WTC11 (cell line): ENCODE measurements at regions not wholly inside any gene's neighbourhood (a gene's known extent, or its start where the extent isn't known, plus 50 kb on each side); places are given as distances from the start of the nearest gene placed in this dataset.

Experiments used
- ATAC-seq: fragments of 200-7000 bp; cut with Tn5 transposase; 2 replicates; pipeline ENCODE4 v1.10.0; 2021; ENCODE audit warnings: mild to moderate bottlenecking, moderate library complexity
- CTCF ChIA-PET: fragments of 300-600 bp; sonication (Branson Sonifier 250); formaldehyde crosslinking; loops from one replicate; lab custom pipeline; 2021; ENCODE audit warnings: antibody characterized with exemption; lab: Charles Lee
- POLR2A ChIA-PET: fragments of 350-600 bp; sonication (Branson Sonifier 250); formaldehyde crosslinking; loops from one replicate; lab custom pipeline; 2021; ENCODE audit warnings: antibody characterized with exemption; lab: Charles Lee
- DNase-seq: peaks from one replicate; pipeline ENCODE4 v3.0.0; 2021; ENCODE audit warnings: low spot score
- H3K27ac Mint-ChIP-seq: 2 replicates; pipeline ENCODE4 v1.8.0; 2021; ENCODE audit warnings: mixed read lengths
- H3K27me3 Mint-ChIP-seq: 2 replicates; pipeline ENCODE4 v1.8.0; 2021; ENCODE audit warnings: low read depth, mild to moderate bottlenecking, moderate library complexity, mixed read lengths
- H3K36me3 Mint-ChIP-seq: 2 replicates; pipeline ENCODE4 v1.8.0; 2021; ENCODE audit warnings: mixed read lengths
- H3K4me1 Mint-ChIP-seq: 2 replicates; pipeline ENCODE4 v1.8.0; 2022; ENCODE audit warnings: mixed read lengths
- H3K4me3 Mint-ChIP-seq: 2 replicates; pipeline ENCODE4 v1.8.0; 2021; ENCODE audit warnings: mild to moderate bottlenecking, moderate library complexity, mixed read lengths
- H3K9me3 Mint-ChIP-seq: 2 replicates; pipeline ENCODE4 v1.8.0; 2021; ENCODE audit warnings: mixed read lengths
- ATF1 ChIP-seq: sonication (generic); formaldehyde crosslinking; IDR thresholded peaks from 2 replicates; pipeline ENCODE4 v1.8.1; 2023; ENCODE audit warnings: mild to moderate bottlenecking, moderate library complexity, missing genetic modification reagents
- ELF4 ChIP-seq: sonication (generic); formaldehyde crosslinking; IDR thresholded peaks from 2 replicates; pipeline ENCODE4 v1.8.1; 2022; ENCODE audit warnings: low read depth, mild to moderate bottlenecking, moderate library complexity, missing genetic modification reagents
- ETV6 ChIP-seq: sonication (generic); formaldehyde crosslinking; IDR thresholded peaks from 2 replicates; pipeline ENCODE4 v1.8.1; 2022; ENCODE audit warnings: mild to moderate bottlenecking, missing genetic modification reagents
- FOXK1 ChIP-seq: sonication (generic); formaldehyde crosslinking; IDR thresholded peaks from 2 replicates; pipeline ENCODE4 v1.8.0; 2022; ENCODE audit warnings: mild to moderate bottlenecking, moderate library complexity, missing genetic modification reagents
- FOXP1 ChIP-seq: sonication (generic); formaldehyde crosslinking; IDR thresholded peaks from 2 replicates; pipeline ENCODE4 v1.8.0; 2022; ENCODE audit warnings: missing genetic modification reagents, mild to moderate bottlenecking, moderate library complexity, borderline replicate concordance
- GTF2I ChIP-seq: fragments of 250-450 bp; sonication (Bioruptor Pico); conservative IDR thresholded peaks from 2 replicates; pipeline ENCODE4 v1.4.0; 2021; ENCODE audit warnings: mild to moderate bottlenecking
- KAT7 ChIP-seq: sonication (generic); formaldehyde crosslinking; IDR thresholded peaks from 2 replicates; pipeline ENCODE4 v1.8.1; 2023; ENCODE audit warnings: missing genetic modification reagents, mild to moderate bottlenecking, borderline replicate concordance
- PRRX2 ChIP-seq: fragments of 250-450 bp; sonication (Bioruptor Pico); IDR thresholded peaks from 2 replicates; pipeline ENCODE4 v1.8.0; 2021; ENCODE audit warnings: mild to moderate bottlenecking
- RORB ChIP-seq: fragments of 250-450 bp; sonication (Bioruptor Pico); IDR thresholded peaks from 2 replicates; pipeline ENCODE4 v1.9.0; 2021; ENCODE audit warnings: mild to moderate bottlenecking
- TCF7 ChIP-seq: sonication (generic); formaldehyde crosslinking; IDR thresholded peaks from 2 replicates; pipeline ENCODE4 v1.8.0; 2022; ENCODE audit warnings: mild to moderate bottlenecking, low read depth, missing genetic modification reagents, moderate library complexity
- ZBTB21 ChIP-seq: sonication (generic); formaldehyde crosslinking; IDR thresholded peaks from 2 replicates; pipeline ENCODE4 v1.8.1; 2023; ENCODE audit warnings: mild to moderate bottlenecking, missing genetic modification reagents, borderline replicate concordance
- ZNF232 ChIP-seq: sonication (generic); formaldehyde crosslinking; IDR thresholded peaks from 2 replicates; pipeline ENCODE4 v1.8.0; 2022; ENCODE audit warnings: mild to moderate bottlenecking, missing genetic modification reagents
- TF ChIP-seq, protein P1 (sequence below): fragments of 250-450 bp; sonication (Bioruptor Pico); IDR thresholded peaks from 2 replicates; pipeline ENCODE4 v1.9.0; 2021; ENCODE audit warnings: moderate library complexity, mild to moderate bottlenecking, inconsistent platforms, borderline replicate concordance
- TF ChIP-seq, protein P2 (sequence below): sonication (generic); formaldehyde crosslinking; IDR thresholded peaks from 2 replicates; pipeline ENCODE4 v1.8.1; 2023; ENCODE audit warnings: mild to moderate bottlenecking, moderate library complexity, missing genetic modification reagents
- TF ChIP-seq, protein P3 (sequence below): sonication (generic); formaldehyde crosslinking; IDR thresholded peaks from 2 replicates; pipeline ENCODE4 v1.8.0; 2022; ENCODE audit warnings: mild to moderate bottlenecking, missing genetic modification reagents
- TF ChIP-seq, protein P4 (sequence below): sonication (generic); formaldehyde crosslinking; IDR thresholded peaks from 2 replicates; pipeline ENCODE4 v1.8.1; 2023; ENCODE audit warnings: mild to moderate bottlenecking, missing genetic modification reagents, moderate library complexity
- TF ChIP-seq, protein P5 (sequence below): sonication (generic); formaldehyde crosslinking; IDR thresholded peaks from 2 replicates; pipeline ENCODE4 v1.8.1; 2023; ENCODE audit warnings: mild to moderate bottlenecking, missing genetic modification reagents, borderline replicate concordance

DNA sequence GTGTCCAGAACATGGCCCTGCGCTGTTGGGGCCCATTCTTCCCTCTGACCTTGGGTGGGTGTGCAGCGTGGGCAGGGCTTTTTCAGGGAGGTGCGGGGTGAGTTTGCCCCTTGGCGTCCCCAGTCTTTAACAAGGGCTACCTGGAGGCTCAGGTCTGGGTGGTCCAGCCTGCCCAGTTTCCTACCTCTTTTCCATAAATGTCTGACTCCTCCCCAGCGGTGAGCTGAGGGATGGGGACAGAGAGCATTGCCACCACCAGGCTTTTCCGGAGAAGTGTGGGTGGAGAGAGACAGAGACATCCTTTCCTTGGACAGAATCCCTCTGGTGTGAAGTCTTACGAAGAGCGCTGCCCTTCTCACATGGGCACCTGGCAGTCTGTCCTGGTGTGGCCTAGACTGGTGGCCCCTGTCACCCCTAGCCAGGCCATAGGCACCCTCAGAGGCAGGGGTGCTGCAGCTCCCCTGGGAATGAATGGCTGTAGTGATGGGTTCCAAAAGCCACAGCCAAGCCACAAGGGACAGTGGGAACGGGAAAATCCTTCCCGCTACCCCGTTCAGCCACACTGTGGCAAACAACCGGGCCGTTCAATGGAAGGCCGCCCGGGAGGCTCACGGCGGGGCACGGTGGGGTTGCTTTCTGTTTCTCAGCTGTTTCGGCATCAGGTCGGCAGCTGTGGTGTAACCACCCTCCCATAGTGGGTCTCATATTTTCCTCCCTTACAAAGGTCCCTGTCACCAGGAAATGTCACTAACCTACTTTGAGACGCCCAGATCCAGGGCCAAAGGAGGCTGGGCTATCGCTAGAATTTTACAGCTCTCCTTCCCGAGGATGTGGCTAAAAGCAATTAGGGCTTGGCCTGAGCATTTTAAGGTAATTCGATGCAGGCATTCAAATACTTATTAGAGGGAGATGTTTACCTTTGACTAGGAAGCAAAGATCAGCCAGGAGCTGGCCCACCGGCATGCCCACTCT lies 61.9 kb upstream of the GSE1 start:
- ChIA-PET POLR2A (interaction anchor here (1.2 to 2.5 kb wide), 4 partner anchors 14 to 62 kb away, joined by 3 to 15 read pairs (median 4); partner anchors contain the start of gene GSE1), CTCF (interaction anchor here (0.6 to 6.3 kb wide), 35 partner anchors 8 to 254 kb away, joined by 3 to 160 read pairs (median 5); partner anchors contain the start of gene GSE1)
- ATAC-seq, result no peak
- Mint-ChIP-seq H3K27me3 (peaks cover 8% of the 10 kb centered on the region), H3K36me3 (no peaks in the 10 kb centered on the region), H3K27ac (peak overlapping the region; percentile 82), H3K4me3 (peak overlapping the region; percentile 40), H3K4me1 (peaks cover 26% of the 10 kb centered on the region), H3K9me3 (no peaks in the 10 kb centered on the region)
- no peak for DNase-seq
- TF ChIP-seq, protein P1, sequence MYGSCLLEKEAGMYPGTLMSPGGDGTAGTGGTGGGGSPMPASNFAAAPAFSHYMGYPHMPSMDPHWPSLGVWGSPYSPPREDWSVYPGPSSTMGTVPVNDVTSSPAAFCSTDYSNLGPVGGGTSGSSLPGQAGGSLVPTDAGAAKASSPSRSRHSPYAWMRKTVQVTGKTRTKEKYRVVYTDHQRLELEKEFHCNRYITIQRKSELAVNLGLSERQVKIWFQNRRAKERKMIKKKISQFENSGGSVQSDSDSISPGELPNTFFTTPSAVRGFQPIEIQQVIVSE, result no peak
- TF ChIP-seq ATF1 (CRISPR knock-in tag), result no peak
- TF ChIP-seq PRRX2 (CRISPR knock-in tag), result no peak
- no peak for TF ChIP-seq ELF4 (CRISPR knock-in tag)
- TF ChIP-seq RORB (CRISPR knock-in tag), result no peak
- no peak for TF ChIP-seq GTF2I (CRISPR knock-in tag)
- no peak for TF ChIP-seq ETV6 (CRISPR knock-in tag)
- no peak for TF ChIP-seq ZBTB21 (CRISPR knock-in tag)

DNA sequence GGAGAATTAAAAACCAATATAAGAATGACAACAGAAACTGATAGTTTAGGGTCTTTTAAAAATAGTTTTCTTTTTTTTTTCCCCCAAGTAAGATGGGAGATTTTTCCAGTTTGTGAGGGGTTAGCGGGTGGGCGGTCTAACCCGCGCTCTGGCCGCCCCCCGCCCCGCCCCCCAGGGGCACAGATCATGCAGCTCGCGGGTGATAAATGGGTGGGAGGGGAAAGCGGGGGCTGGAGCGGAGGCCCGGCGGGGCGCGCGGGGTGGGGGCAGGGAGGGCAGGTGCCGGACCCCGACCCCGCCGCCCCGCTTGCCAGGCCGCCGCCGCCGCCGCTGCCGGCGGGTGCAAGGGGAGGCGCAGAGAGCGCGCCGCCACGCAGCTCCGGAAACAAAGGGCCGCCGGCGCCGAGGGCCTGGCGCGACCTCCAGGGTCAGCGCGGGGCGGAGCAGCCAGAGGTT lies 60.1 kb upstream of the GSE1 start:
- TF ChIP-seq, protein P2, sequence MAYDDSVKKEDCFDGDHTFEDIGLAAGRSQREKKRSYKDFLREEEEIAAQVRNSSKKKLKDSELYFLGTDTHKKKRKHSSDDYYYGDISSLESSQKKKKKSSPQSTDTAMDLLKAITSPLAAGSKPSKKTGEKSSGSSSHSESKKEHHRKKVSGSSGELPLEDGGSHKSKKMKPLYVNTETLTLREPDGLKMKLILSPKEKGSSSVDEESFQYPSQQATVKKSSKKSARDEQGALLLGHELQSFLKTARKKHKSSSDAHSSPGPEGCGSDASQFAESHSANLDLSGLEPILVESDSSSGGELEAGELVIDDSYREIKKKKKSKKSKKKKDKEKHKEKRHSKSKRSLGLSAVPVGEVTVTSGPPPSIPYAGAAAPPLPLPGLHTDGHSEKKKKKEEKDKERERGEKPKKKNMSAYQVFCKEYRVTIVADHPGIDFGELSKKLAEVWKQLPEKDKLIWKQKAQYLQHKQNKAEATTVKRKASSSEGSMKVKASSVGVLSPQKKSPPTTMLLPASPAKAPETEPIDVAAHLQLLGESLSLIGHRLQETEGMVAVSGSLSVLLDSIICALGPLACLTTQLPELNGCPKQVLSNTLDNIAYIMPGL (CRISPR knock-in tag), result 0 out of 2 replicates have a peak, but pooled peaks have one; percentile 1
- TF ChIP-seq KAT7 (CRISPR knock-in tag), result peak; percentile 69; the same call in 1 of the 2 replicates
- TF ChIP-seq, protein P3, sequence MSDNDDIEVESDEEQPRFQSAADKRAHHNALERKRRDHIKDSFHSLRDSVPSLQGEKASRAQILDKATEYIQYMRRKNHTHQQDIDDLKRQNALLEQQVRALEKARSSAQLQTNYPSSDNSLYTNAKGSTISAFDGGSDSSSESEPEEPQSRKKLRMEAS (CRISPR knock-in tag), result no peak
- TF ChIP-seq FOXK1 (CRISPR knock-in tag), result 0 out of 2 replicates have a peak, but pooled peaks have one; percentile 22
- Mint-ChIP-seq H3K27ac (peak overlapping the region; percentile 91), H3K27me3 (peaks cover 8% of the 10 kb centered on the region), H3K4me1 (peaks cover 33% of the 10 kb centered on the region), H3K4me3 (peak overlapping the region; percentile 77), H3K9me3 (no peaks in the 10 kb centered on the region), H3K36me3 (no peaks in the 10 kb centered on the region)
- ChIA-PET CTCF (interaction anchor here (0.6 to 6.3 kb wide), 38 partner anchors 11 to 308 kb away, joined by 3 to 160 read pairs (median 6); partner anchors contain the start of gene GSE1), POLR2A (interaction anchor here (0.6 to 2.5 kb wide), 9 partner anchors 23 to 279 kb away, joined by 3 to 15 read pairs (median 3); partner anchors contain the start of gene GSE1)
- DNase-seq, result no peak
- ATAC-seq, result peak; percentile 45

DNA sequence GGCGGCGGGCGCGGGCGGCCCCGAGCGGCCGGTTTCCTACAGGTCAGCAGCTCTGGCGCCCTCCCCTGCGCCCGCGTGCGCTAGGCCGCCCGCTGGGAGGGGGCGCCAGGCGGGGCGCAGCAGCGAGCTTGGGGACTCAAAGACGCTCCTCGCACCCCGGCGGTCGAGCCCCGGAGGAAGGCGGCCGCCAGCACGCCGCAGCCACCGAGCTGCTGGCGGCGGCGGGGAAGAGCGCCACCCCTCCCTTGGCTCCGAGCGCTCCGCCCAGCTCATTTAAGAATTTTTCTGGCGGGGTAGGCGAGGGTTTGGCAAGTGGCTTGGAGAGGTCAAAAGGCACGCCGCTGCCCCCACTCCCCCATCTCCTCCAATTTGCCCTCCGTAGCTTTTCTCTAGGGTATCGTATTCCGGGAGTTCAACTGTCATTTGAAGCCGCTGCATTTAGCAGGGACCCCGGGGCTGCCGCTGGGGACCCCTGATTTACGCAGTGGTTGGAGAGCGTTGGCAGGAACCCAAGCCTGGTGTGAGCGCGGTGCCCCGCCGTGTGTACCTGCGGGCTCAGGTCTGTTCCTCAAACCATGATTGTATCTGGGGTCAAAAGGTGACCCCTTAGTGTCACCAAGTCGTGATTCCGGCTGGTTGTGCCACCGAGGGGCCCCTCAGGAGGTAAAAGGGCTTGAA lies 59.5 kb upstream of the GSE1 start:
- Mint-ChIP-seq H3K27me3 (peaks cover 8% of the 10 kb centered on the region), H3K9me3 (no peaks in the 10 kb centered on the region), H3K27ac (peak overlapping the region; percentile 49), H3K4me3 (peak overlapping the region; percentile 89), H3K36me3 (no peaks in the 10 kb centered on the region), H3K4me1 (peaks cover 39% of the 10 kb centered on the region)
- DNase-seq, result peak; percentile 76
- ChIA-PET CTCF (interaction anchor here (0.7 to 6.3 kb wide), 39 partner anchors 11 to 308 kb away, joined by 3 to 160 read pairs (median 5); partner anchors contain the start of gene GSE1), POLR2A (interaction anchor here (0.6 to 2.5 kb wide), 10 partner anchors 24 to 279 kb away, joined by 3 to 15 read pairs (median 3); partner anchors contain the start of gene GSE1)
- ATAC-seq, result peak; percentile 33
- TF ChIP-seq TCF7, result no peak
- no peak for TF ChIP-seq ZNF232 (CRISPR knock-in tag)
- TF ChIP-seq, protein P4, sequence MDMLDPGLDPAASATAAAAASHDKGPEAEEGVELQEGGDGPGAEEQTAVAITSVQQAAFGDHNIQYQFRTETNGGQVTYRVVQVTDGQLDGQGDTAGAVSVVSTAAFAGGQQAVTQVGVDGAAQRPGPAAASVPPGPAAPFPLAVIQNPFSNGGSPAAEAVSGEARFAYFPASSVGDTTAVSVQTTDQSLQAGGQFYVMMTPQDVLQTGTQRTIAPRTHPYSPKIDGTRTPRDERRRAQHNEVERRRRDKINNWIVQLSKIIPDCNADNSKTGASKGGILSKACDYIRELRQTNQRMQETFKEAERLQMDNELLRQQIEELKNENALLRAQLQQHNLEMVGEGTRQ, result no peak
- peak; percentile 17; the same call in 1 of the 2 replicates for TF ChIP-seq KAT7 (CRISPR knock-in tag)
- TF ChIP-seq, protein P5, sequence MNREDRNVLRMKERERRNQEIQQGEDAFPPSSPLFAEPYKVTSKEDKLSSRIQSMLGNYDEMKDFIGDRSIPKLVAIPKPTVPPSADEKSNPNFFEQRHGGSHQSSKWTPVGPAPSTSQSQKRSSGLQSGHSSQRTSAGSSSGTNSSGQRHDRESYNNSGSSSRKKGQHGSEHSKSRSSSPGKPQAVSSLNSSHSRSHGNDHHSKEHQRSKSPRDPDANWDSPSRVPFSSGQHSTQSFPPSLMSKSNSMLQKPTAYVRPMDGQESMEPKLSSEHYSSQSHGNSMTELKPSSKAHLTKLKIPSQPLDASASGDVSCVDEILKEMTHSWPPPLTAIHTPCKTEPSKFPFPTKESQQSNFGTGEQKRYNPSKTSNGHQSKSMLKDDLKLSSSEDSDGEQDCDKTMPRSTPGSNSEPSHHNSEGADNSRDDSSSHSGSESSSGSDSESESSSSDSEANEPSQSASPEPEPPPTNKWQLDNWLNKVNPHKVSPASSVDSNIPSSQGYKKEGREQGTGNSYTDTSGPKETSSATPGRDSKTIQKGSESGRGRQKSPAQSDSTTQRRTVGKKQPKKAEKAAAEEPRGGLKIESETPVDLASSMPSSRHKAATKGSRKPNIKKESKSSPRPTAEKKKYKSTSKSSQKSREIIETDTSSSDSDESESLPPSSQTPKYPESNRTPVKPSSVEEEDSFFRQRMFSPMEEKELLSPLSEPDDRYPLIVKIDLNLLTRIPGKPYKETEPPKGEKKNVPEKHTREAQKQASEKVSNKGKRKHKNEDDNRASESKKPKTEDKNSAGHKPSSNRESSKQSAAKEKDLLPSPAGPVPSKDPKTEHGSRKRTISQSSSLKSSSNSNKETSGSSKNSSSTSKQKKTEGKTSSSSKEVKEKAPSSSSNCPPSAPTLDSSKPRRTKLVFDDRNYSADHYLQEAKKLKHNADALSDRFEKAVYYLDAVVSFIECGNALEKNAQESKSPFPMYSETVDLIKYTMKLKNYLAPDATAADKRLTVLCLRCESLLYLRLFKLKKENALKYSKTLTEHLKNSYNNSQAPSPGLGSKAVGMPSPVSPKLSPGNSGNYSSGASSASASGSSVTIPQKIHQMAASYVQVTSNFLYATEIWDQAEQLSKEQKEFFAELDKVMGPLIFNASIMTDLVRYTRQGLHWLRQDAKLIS, result no peak
- no peak for TF ChIP-seq FOXP1
- TF ChIP-seq ELF4 (CRISPR knock-in tag), result peak; percentile 81; the same call in 1 of the 2 replicates
- no peak for TF ChIP-seq ETV6 (CRISPR knock-in tag)
